ENCODE measurements at regions not wholly inside any gene's neighbourhood (a gene's known extent, or its start where the extent isn't known, plus 50 kb on each side); places are given as distances from the start of the nearest gene placed in this dataset.
"Not testable (repeated sequence)": the region's sequence is repeated elsewhere in the genome, so short reads cannot be mapped to it uniquely, and the experiment has no call there.

DNA sequence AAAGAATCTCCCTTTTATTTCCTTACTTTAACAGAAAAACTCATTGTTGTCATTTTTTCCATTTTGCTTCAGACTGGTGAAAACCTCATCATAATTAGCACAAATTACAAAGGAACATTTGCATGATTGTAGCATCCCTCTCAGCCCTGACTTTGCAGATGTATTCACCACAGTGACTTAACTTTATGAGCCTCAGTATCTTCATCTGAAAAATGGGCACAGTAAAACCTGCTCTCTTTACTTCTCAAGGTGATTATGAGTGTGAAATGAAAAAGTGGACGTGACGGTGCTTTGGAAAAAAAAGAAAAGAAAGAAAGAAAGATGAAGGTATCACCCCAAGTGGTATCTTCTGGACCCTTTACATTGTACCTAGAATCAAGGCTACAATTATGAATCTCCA, 193.4 kb upstream of the TOX3 start:
- Mint-ChIP-seq H3K4me3 (no peak overlapping the region), H3K27ac (no peak overlapping the region)

DNA sequence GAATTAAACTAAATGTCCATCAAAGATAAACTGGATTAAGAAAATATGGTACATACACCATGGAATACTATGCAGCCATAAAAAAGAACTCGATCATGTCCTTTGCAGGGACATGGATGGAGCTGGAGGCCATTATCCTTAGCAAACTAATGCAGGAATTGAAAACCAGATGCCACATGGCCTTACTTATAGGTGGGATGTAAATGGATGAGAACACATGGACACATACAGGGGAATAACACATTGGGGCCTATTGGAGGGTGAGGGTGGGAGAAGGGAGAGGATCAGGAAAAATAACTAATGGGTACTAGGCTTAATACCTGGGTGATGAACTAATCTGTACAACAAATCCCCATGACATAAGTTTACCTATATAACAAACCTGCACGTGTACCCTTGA, 192.0 kb upstream of the TOX3 start:
- H3K4me1 Mint-ChIP-seq, H3K36me3 Mint-ChIP-seq, H3K27ac Mint-ChIP-seq, H3K4me3 Mint-ChIP-seq, H3K27me3 Mint-ChIP-seq, H3K9me3 Mint-ChIP-seq: not testable (repeated sequence)

More for the DNA sequence above, 193.4 kb upstream of the TOX3 start:
- no peaks in the 10 kb centered on the region for H3K4me1 Mint-ChIP-seq
- peaks cover 9% of the 10 kb centered on the region for H3K9me3 Mint-ChIP-seq
- H3K36me3 Mint-ChIP-seq = no peaks in the 10 kb centered on the region
- no peaks in the 10 kb centered on the region for H3K27me3 Mint-ChIP-seq

DNA sequence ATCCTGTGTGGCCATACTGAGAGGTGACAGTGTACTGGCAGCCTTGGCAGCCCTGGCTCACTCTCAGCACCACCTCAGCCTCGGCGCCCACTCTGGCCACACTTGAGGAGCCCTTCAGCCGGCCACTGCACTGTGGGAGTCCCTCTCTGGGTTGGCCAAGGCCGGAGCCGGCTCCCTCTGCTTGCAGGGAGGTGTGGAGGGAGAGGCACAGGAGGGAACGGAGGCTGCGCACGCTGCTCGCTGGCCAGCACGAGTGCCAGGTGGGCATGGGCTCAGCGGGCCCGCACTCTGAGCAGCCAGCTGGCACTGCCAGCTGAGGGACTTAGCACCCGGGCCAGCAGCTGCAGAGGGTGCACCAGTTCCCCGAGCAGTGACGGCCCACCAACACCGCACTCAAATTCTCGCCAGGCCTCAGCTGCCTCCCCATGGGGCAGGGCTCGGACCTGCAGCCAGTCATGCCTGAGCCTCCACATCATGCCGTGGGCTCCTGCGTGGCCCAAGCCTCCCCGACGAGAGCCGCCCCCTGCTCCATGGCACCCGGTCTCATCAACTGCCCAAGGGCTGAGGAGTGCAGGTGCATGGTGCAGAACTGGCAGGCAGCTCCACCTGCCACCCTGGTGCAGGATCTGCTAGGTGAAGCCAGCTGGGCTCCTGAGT, 184.4 kb upstream of the TOX3 start:
- no peaks in the 10 kb centered on the region for H3K27me3 Mint-ChIP-seq
- no peaks in the 10 kb centered on the region for H3K36me3 Mint-ChIP-seq
- H3K9me3 Mint-ChIP-seq = no peaks in the 10 kb centered on the region
- H3K4me1 Mint-ChIP-seq = no peaks in the 10 kb centered on the region
- no peak overlapping the region for H3K27ac Mint-ChIP-seq
- H3K4me3 Mint-ChIP-seq = no peak overlapping the region

DNA sequence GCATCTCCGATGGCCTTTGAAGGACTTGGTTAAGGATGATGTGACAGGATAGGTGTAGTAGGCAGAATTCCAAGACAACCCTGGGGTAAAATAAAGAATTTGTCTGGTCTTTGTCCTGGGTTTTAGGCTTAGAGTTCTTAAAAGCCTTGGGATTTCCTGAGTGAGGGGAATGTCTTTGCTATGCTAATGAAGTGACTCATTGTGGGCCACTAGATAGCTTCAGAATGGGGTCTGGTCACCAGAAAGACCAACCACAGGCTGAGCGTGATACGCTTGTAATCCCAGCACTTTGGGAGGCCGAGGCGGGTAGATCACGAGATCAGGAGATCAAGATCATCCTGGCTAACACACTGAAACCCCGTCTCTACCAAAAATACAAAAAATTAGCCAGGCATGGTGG, 182.8 kb upstream of the TOX3 start:
- H3K4me3 Mint-ChIP-seq = no peak overlapping the region
- H3K36me3 Mint-ChIP-seq = no peaks in the 10 kb centered on the region
- H3K4me1 Mint-ChIP-seq = no peaks in the 10 kb centered on the region
- H3K9me3 Mint-ChIP-seq = no peaks in the 10 kb centered on the region
- H3K27me3 Mint-ChIP-seq = no peaks in the 10 kb centered on the region
- no peak overlapping the region for H3K27ac Mint-ChIP-seq

DNA sequence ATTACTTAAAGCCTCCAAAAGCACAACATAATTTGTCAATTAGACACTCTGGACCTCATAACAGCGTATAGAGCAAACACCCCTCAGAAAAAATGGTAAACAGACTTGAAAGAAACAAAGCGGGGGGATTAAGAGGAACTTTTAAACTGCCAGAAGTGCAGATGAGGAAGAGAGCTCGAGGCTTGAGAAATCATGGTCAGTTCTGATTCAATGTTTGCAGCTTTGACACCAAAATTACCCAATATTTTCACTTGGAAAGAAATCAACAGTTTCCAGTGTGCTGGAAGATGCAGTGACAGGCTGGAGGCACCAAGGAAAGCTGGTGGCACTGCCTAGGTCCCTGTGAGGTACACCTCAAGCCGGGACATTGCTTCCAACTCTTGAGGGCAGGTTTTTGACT, 180.9 kb upstream of the TOX3 start:
- Mint-ChIP-seq H3K36me3 (no peaks in the 10 kb centered on the region), H3K9me3 (no peaks in the 10 kb centered on the region), H3K4me1 (no peaks in the 10 kb centered on the region), H3K4me3 (no peak overlapping the region), H3K27ac (no peak overlapping the region), H3K27me3 (no peaks in the 10 kb centered on the region)

DNA sequence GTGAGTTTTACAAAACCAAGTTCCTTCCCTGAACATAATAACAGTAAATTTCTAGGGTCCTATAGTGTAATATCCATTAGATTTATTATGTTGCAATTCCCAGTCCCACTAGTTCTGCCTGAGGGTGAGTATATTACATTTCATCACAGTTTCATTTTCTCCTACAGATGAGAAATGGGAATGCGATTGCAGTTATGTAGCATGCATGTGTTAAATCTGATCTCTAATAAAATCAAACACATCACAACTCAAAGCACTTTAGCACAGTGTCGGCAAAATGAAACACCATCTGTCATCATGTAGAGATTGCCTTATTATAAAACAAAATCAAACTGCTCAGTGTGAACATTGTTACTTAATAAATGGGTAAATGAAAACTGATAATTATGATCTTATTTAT, 180.5 kb upstream of the TOX3 start:
- no peaks in the 10 kb centered on the region for H3K4me1 Mint-ChIP-seq
- H3K27ac Mint-ChIP-seq = no peak overlapping the region
- no peak overlapping the region for H3K4me3 Mint-ChIP-seq
- H3K27me3 Mint-ChIP-seq = no peaks in the 10 kb centered on the region
- H3K36me3 Mint-ChIP-seq = no peaks in the 10 kb centered on the region
- no peaks in the 10 kb centered on the region for H3K9me3 Mint-ChIP-seq

DNA sequence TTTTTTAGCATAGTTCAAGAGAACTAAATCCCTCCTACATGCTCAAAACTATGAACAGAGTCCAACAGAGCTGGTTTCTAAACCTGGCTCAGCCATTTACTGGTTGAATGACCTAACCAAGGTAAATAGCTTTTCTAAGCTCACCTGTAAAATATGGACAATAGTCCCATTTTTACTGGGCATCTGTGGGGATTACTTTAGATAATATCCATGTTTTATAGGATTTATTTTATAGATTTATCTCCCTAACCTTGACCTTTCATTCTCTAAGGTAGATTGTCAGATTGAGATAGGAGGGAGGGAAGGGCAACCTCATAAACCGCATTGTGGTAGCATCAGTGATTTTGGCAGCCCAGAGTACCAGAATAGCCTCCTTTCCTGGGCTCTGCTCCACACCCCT, 178.5 kb upstream of the TOX3 start:
- Mint-ChIP-seq H3K9me3 (peaks cover 5% of the 10 kb centered on the region), H3K27me3 (no peaks in the 10 kb centered on the region), H3K36me3 (no peaks in the 10 kb centered on the region), H3K4me1 (no peaks in the 10 kb centered on the region), H3K4me3 (no peak overlapping the region), H3K27ac (no peak overlapping the region)

DNA sequence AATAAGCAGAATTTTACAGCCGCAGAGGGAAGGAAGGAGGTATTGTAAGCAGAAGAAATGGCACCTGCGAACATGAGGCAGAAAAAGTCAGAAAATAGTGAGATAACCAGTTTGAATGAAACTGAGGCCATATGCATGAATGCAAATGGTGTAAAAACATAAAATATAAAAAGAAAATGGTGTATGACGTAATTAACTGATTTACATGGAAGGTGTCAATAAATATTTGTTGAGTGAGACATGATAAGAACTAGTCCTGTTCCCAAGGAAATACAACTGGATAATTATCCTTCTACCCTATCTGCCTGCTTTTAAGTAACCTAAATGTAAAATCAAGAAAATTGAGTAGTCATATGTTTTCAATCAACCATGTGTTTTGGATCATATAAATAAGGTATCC, 178.1 kb upstream of the TOX3 start:
- Mint-ChIP-seq H3K27me3 (no peaks in the 10 kb centered on the region), H3K27ac (no peak overlapping the region), H3K4me3 (no peak overlapping the region), H3K36me3 (no peaks in the 10 kb centered on the region), H3K9me3 (peaks cover 5% of the 10 kb centered on the region), H3K4me1 (no peaks in the 10 kb centered on the region)

DNA sequence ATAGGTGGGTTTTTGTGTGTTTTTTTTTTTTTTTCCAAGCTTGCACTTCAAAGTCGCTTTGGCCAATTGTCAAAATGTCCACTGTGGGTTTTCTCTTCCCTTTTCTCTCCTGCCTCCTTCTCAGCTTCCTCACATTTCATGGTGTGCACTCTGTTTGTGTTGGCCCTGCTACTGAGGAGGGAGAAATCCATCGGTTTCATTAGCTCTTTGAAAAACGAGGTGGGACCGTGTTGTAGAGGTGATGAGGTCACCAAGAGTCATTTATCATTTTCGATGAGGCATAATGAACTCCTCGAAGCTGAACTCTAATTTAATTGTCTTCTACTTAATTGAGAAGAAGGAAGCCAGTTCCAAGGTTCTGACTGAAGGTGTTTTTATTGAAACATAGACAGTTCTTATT, 174.4 kb upstream of the TOX3 start:
- no peaks in the 10 kb centered on the region for H3K27me3 Mint-ChIP-seq
- H3K4me3 Mint-ChIP-seq = no peak overlapping the region
- peaks cover 5% of the 10 kb centered on the region for H3K9me3 Mint-ChIP-seq

DNA sequence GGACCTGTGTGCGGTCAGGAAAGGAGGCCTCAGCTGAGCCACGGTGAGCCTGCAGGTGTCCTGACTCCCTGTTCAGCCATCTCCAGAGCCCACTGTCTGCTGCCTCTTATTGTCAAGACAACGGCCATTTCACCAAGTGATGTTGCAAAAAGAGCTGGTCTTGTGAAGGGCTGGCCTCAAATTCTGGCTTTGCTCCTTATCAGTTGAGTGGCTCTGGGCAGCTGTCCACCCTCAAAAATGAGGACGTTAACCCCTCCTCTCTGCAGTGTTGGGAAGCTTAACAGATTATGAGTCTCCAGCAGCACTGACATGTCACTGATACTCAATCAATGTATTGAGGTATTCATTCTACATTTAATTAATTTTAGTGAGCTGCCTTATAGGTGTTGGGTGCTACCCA, 171.1 kb upstream of the TOX3 start:
- Mint-ChIP-seq H3K9me3 (peaks cover 5% of the 10 kb centered on the region), H3K36me3 (no peaks in the 10 kb centered on the region), H3K4me1 (no peaks in the 10 kb centered on the region), H3K27me3 (no peaks in the 10 kb centered on the region), H3K4me3 (no peak overlapping the region), H3K27ac (no peak overlapping the region)

More for the DNA sequence above, 174.4 kb upstream of the TOX3 start:
- no peak overlapping the region for H3K27ac Mint-ChIP-seq
- H3K4me1 Mint-ChIP-seq = no peaks in the 10 kb centered on the region
- no peaks in the 10 kb centered on the region for H3K36me3 Mint-ChIP-seq

DNA sequence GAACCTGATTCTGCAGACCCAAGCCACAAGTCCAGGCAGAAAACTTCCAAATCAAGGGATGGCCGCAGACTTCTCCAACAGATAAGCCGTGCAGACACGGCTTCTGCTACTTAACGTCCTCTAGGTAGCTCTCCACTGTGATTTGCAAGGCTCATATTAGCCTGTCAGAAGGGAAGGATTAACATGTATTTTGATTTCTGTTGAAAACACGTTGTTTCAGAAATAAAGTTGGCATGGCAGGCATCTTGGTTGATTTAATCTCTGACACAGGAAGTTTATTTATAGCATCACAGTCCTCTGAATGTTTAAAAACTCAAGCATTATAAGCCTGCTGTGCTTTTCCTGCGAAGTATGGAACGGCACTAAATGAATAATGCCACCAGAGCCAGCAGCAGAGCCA, 166.8 kb upstream of the TOX3 start:
- Mint-ChIP-seq H3K36me3 (no peaks in the 10 kb centered on the region), H3K9me3 (no peaks in the 10 kb centered on the region), H3K4me3 (no peak overlapping the region), H3K4me1 (no peaks in the 10 kb centered on the region), H3K27ac (no peak overlapping the region), H3K27me3 (no peaks in the 10 kb centered on the region)

DNA sequence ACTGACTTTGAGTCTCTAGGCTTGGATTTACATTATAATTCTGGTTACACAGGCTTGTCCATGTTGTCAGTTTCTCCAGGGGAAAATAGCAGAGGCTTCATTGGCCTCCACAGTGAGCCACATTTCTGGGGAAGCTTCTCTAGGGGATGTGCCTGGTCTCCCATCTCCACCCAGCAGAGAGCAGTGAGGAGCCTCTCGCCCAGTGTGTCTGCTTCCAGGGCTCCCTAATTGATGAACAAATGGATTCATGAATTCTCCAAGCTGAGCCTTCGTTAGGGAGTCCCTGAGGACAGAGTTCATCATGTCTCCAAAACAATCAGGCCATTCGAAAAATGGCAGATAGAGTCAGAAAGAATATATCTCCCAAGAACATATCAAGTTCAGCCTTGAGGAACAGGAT, 162.4 kb upstream of the TOX3 start:
- Mint-ChIP-seq H3K27ac (no peak overlapping the region), H3K4me3 (no peak overlapping the region)

DNA sequence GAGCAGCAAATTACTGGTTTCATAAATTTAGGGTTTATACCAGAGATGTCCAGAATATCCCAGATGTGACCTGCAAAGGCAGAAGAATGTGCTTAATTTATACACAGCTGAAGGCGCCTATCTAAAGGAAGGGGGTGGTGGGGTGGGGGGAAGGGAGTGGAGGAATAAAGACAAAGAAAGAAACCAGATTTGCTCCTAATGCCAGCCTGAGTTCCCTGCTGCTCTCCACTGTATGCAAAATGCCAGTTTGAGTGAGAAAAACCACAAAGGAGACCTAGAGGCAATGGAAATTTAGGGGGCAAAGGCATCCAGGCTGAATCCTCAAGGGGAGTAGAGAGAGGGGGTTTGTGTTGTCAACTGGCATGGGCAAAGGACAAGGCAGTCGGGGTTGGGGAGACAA, 161.5 kb upstream of the TOX3 start:
- Mint-ChIP-seq H3K27me3 (no peaks in the 10 kb centered on the region), H3K4me1 (no peaks in the 10 kb centered on the region), H3K36me3 (no peaks in the 10 kb centered on the region), H3K9me3 (peaks cover 3% of the 10 kb centered on the region), H3K4me3 (no peak overlapping the region), H3K27ac (no peak overlapping the region)

More for the DNA sequence above, 162.4 kb upstream of the TOX3 start:
- Mint-ChIP-seq H3K36me3 (no peaks in the 10 kb centered on the region), H3K4me1 (no peaks in the 10 kb centered on the region), H3K27me3 (no peaks in the 10 kb centered on the region), H3K9me3 (peaks cover 3% of the 10 kb centered on the region)

DNA sequence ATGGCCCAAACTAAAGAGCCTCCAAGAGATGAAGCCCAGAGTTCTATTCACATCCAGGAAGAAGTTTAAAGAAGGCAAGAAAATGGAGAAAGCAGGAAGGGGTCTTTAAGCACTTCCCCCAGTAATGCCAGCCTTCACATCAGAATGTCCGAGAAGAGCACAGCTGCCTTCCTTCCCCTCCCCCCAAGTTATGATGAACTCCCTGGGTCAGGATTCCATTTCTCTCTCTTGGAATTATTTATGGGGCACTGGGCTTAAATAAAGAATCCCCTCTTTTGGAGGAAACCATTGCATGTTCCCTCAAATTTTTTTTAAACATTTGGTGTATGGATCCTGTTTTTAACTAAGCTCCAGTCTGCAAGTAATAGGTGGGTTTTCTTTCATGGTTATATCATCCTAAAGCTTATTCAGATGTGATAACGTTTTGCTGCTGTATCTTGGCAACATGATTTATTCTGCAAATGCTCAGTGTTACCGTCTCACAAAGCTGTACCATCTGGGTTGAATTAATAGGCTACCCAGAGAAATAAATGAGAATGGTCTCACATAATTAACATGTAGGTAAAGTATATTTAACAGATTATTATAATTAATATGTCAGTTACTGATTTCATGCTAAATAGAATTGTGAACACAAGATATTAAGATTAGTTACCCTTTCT, 160.9 kb upstream of the TOX3 start:
- no peaks in the 10 kb centered on the region for H3K36me3 Mint-ChIP-seq
- H3K4me3 Mint-ChIP-seq = no peak overlapping the region
- H3K9me3 Mint-ChIP-seq = peaks cover 3% of the 10 kb centered on the region
- H3K27ac Mint-ChIP-seq = no peak overlapping the region
- H3K4me1 Mint-ChIP-seq = no peaks in the 10 kb centered on the region
- no peaks in the 10 kb centered on the region for H3K27me3 Mint-ChIP-seq

DNA sequence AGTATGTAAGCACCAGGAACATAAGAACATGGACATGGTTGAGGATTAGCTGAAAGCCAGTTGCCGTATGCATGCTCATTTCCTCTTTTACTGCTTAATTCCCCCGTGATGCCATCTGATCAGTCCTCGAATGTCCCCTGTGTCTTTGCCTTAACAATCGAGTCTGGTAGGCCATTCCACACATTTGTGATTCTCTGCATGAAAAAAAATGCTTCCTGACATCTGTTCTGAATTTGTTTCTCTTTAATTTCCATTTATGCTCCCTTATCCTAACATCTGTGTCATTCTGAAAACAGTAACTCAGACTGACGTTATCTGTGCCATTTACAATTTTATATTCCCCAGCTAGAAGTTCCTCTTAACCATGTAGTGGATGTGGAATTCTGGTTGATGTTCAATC, 158.2 kb upstream of the TOX3 start:
- Mint-ChIP-seq H3K27me3 (no peaks in the 10 kb centered on the region), H3K9me3 (peaks cover 3% of the 10 kb centered on the region), H3K27ac (no peak overlapping the region), H3K36me3 (no peaks in the 10 kb centered on the region), H3K4me3 (no peak overlapping the region), H3K4me1 (no peaks in the 10 kb centered on the region)

DNA sequence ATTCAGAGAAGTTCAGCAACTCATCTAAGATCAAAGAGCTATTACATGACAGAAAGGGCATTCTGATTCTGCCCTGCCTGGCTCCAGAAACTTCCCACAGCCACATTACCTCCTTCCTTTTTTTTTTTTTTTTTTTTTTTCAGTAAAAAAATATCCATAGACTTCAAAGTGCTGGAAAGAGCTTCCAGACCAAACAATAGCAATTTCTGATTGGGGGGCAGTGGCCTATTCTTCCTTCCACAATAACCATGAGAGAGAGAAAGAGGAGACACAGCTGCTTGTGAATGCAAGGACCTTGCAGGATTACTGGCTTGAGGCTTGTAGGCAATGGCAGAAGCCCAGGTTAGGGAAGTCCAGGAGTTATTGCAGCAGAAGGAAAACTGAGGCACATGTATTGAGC, 151.0 kb upstream of the TOX3 start:
- Mint-ChIP-seq H3K27me3 (no peaks in the 10 kb centered on the region), H3K4me3 (no peak overlapping the region), H3K9me3 (peaks cover 5% of the 10 kb centered on the region), H3K27ac (no peak overlapping the region), H3K4me1 (no peaks in the 10 kb centered on the region), H3K36me3 (no peaks in the 10 kb centered on the region)

DNA sequence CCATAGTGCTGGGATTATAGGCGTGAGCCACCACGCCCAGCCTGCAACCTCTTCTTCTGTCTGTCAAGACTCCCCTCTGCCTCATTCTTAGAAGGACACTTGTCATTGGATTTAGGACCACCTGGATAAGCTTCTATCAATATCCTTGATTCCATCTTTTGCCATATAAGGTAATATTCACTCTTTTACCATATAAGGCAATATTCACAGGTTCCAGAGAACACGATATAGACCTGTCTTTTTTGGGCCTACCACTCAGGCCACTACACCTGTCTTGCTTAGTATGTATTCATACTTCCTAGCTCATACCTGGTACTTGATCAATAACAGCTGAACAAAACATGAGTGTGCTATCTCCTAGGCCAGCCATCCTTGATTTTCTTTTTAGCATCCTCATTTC, 149.2 kb upstream of the TOX3 start:
- Mint-ChIP-seq H3K4me3 (no peak overlapping the region), H3K36me3 (no peaks in the 10 kb centered on the region), H3K9me3 (peaks cover 10% of the 10 kb centered on the region), H3K27ac (no peak overlapping the region), H3K4me1 (no peaks in the 10 kb centered on the region), H3K27me3 (no peaks in the 10 kb centered on the region)

All from activated naive CD4-positive, alpha-beta T cell treated with anti-CD3 and anti-CD28 coated beads, Interleukin-2, amount 50 U/mL, for 24 hours (primary cell).